ENCODE measurements at regions not wholly inside any gene's neighbourhood (a gene's known extent, or its start where the extent isn't known, plus 50 kb on each side); places are given as distances from the start of the nearest gene placed in this dataset.
A peak's percentile ranks its signal among the peaks of the same experiment; 100 is the strongest.

DNA sequence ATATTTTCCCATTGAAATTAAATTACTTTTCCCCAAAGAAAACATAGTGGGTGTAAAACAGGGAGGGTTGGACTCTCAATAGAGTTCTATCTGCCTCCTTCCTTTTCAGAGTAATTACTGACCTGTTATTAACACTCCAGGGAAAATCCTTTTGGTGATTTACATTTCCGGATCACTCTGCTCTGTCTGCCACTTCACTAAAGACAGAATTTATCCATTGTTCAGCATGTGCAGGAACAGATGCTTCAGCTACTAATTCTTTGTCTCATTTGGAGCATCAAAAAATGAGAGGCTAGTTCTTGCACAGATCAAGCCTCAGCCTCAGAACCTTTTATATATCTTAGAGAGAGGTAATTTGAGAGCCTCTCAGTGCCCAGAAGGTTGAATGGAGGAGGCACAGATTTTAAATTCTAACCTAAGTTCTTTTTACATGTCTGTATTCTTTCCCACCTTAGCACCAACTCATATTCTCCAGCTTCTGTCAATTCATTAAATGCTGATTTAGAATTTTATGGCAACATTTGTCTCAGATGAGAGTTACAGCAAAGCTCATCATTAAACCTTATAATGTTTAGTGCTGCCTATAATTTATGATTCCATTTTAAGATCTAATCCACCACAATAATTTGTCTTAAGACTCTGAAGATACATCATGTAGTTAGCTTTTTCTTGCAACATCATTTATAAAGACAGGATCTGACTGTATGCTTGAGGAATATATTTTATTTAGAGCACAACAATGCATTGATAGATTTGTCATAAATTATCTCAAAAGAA, 1494.4 kb downstream of the STIM2 start:
- DNase-seq = no peak

DNA sequence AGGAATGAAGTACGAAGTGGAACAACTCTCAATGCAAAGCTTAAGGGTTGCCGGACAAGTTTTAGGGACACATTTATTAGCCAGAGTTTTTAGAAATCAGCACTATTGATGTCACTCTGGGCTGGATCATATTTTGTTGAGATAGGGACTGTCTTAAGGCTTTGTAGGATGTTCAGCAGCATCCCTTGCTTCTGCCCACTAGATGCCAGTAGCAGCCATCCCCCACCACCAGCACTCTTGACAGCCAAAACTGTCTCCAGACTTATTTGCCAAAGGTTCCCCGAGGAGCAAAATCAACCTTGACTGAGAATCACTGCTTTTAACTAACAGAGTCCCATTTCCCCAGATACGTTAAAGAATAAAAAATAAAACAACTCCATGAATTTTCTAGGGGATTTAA, 1497.3 kb downstream of the STIM2 start:
- DNase-seq = peak; percentile 13

- DNase-seq = no peak
Measured at GRCh38 chr4:28358606-28359005, 1498.0 kb downstream of the STIM2 start.

DNA sequence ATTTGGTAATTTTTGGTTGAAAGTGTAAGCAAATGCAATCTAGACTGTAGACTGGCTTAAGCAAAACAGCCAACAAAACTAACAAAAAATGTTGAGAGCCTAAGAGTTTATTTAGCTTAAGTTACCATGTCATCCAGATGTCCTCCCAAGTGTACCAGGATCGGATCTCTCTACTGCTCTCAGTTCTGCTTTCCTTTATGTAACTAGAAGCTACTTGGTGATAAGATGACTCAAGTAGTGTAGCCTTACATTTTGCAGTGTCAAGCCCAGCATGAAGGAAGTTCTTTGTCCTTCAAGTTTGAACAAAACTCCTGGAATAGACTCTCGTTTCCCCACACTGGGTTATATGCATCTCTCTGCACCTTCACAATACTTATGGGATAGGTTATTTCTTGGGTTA, 1500.0 kb downstream of the STIM2 start:
- no peak for DNase-seq

GRCh38 chr4:28362169-28362568, 1501.5 kb downstream of the STIM2 start:
- no peak for DNase-seq

GRCh38 chr4:28369499-28369898, 1508.9 kb downstream of the STIM2 start:
- DNase-seq = peak; percentile 42

GRCh38 chr4:28373191-28373590, 1512.5 kb downstream of the STIM2 start:
- peak; percentile 7 for DNase-seq

GRCh38 chr4:28373601-28374000, 1513.0 kb downstream of the STIM2 start:
- peak; percentile 64 for DNase-seq

DNA sequence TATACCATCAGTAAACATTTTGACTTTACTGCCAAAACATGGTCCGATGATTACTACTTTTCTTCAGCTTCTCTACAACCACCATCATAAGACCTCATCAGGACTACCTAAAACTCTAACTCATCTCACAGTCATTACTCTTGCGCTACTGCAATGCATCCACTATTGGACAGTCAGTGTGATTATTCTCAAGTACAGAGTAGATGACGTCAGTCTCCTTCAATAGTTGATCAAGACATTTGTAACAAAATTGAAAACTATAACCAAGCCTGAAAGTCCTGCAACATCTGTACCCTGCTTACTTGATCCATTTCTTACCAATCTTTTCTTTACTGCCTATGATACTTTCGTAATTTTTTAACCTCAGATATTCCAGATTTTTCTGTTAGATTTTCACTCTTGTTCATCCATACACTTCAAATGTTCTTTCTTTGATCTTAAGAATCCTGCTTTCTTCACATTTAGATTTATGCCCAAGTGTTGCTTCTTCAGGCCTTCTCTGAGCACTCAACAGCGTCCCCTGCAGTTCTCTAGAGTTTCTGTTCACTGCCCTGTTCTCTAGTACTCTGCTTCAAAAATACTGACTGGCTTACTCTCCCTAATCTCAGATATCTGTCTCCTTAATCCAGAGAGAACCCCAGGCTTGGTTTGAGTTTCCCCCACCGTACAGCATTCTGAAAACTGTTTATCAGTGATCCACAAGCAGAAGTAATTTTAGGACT, 1517.6 kb downstream of the STIM2 start:
- DNase-seq = no peak

DNA sequence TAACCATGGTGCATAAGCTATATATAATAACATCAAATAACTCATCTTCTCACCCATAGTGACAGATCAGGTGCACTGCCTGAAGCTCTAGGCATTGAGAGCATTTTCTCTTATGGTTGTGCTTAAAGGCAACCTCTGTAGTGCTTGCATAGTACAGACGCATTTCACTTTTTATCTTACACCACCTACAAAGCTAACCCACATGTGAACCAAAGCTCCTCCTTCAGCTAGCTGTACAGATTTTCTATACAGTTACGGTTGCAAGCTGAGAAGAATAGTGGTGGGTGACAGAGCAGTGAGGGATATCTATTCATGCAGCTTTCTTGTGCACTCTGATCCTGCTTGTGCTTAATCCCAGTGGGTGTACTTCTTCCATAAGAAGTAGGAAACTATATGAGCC, 1525.2 kb downstream of the STIM2 start:
- no peak for DNase-seq

GRCh38 chr4:28386776-28387175, 1526.1 kb downstream of the STIM2 start:
- DNase-seq = no peak

DNA sequence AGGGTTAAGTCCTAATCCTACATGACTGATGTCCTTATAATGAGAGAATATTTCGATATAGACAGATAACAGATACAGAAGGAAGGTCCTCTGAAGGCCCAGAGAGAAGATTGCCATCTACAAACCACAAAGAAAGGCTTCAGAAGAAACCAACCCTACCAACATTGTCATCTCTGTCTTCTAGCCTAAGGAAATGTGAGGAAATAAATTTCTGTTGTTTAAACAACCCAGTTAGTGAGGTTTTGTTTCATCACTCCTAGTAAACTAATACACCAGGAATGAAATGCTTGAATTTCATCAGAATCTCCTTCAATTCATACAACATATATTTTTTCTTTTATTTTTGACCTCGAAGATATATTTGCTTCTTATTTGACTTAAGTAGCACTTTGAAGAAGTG, 1527.8 kb downstream of the STIM2 start:
- no peak for DNase-seq

DNA sequence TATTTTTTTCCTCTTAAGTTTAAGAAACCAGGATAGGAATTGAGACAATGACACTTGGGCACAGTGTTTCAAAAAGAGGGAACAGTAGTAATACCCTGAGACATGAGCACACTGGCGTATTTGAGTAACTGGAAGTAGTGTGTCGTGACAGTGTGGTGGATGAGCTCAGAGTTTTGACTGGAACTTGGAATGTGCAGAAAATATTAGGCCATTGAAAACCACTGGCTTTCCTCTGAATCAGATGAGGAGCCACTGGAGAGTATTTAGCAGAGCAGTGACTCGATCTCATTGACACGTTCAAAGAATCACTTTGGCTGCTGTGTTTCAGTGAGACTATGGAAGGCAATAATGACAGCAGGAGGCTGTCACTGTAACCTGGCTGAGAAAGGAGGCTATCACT, 1531.2 kb downstream of the STIM2 start:
- DNase-seq = peak; percentile 39

DNA sequence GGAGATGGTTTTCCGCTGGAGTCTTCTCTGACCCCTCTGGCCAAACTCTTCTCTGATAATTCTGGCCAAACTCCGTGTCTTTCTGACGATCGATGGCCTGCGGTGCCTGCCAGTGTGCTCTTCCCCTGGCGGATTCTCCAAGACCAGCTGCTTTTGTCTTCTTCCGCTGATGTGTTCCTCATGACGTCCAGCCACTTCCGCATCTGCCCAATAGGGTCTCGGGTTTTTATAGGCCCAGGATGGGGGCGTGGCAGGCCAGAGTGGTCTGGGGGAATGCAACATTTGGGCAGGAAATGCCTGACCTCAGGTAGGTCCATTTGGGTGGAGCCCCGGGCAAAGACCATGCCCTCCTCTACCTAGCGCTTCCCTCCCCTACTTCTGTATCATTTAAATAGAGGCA, 1542.1 kb downstream of the STIM2 start:
- no peak for DNase-seq

DNA sequence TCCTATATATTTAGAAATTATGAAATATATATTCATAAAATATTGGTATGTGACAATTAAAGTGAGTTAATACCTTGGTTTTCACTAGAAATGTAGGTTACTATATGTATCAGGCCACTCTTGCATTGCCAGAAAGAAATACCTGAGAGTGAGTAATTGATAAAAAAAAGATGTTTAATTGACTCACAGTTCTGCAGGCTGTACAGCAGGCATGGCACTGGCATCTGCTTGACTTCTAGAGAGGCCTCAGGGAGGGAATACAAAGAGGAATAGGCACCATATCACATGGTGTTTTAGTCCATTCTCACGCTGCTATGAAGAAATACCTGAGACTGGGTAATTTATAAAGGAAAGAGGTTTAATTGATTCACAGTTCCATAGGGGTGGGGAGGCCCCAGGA, 1560.6 kb downstream of the STIM2 start:
- DNase-seq = no peak

DNA sequence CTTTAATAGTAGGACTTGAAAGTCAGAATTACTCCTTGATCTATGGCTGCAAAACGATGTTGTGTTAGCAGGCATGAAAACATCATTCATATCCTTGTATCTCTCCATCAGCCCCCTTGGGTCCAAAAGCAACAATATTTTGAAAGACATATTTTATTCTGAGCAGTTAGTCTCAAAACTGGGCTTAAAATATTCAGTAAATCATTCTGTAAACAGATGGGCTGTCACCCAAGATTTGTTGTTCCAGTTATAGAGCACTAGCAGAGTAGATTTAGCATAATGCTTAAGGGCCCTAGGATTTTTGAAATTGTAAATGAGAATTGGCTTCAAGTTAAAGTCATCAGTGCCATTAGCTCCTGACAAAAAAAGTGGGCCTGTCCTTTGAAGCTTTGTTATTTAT, 1565.6 kb downstream of the STIM2 start:
- no peak for DNase-seq

DNA sequence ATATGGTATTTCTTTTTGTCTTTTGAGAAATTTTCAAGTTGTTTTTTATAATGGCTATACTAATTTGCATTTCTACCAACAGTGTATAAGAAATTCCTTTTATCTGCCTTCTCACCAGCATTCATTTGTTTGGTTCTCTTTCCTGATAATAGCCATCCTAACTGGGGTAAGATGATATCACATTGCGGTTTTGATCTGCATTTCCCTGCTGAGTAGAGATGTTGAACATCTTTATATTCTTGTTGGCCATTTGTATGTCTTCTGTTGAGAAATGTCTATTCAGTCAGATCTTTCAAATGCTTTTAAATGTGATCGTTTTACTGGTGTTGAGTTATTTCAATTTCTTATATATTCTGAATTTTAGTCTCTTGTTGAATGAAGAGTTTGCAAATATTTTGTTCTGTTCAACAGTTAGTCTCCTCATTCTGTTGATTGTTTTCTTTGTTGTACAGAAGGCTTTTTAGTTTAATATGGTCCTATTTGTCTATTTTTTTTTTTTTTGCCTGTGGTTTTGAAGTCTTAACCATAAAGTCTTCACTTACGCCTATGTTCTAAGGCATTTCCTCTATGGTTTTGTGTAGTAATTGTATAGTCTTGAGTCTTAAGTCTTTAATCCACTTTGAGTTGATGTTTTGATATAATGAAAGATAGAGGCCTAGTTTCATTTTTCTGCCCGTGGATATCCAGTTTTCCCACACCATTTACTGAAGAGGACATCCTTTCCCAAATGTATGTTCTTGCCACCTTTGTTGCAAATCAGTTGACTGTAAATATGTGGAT, 1566.9 kb downstream of the STIM2 start:
- DNase-seq = no peak

DNA sequence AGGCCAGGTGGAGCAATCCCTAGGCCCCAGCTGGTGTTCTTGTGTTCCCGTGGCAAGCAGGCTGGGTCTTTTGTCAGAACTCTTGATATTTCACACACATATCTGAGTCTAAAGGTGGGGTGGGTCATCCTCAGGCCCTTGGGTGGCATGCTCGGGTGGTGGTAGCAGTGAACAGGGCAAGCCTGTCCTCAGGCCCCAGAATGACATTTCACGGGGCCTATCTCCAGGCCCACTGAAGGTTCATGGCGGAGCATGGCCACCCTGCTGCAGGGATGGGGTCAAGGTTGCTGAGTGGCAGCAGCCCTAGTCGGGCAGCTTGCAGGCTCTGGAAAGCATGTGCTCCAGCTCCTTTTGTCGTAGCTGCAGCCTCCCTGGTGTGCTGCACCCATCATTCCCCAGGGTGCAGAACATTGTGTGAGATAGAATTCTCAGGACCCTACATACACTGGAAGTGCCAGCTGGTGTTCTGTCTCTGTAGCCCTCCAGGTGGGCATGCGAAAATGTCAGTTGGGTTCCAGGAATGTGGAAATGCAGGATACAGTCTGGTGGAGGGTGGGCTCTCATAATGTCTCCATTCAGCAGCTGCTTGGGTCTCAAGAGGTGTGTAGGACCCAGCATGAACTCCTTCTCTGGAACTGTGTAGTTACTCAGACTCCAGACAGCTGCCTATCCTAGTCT, 1571.8 kb downstream of the STIM2 start:
- no peak for DNase-seq

DNA sequence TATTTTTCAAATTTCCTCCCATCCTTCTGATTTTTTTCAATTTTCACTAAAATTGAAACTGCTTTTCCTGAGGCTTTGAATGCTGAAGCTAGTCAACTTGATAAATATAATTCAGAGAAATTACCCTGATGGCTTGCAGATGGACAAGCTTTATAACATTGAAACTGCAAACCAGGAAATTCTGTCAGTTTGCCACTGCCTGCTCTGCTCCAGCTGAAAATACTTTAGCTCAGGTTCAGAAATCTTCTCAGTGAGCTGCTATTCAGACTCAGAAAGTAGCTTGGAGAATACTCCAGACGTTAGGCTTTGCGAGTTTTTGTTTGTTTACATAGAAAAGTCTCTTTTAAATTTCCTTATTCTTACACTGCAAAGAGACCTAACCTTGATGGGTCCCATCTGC, 1574.7 kb downstream of the STIM2 start:
- peak; percentile 9 for DNase-seq

DNA sequence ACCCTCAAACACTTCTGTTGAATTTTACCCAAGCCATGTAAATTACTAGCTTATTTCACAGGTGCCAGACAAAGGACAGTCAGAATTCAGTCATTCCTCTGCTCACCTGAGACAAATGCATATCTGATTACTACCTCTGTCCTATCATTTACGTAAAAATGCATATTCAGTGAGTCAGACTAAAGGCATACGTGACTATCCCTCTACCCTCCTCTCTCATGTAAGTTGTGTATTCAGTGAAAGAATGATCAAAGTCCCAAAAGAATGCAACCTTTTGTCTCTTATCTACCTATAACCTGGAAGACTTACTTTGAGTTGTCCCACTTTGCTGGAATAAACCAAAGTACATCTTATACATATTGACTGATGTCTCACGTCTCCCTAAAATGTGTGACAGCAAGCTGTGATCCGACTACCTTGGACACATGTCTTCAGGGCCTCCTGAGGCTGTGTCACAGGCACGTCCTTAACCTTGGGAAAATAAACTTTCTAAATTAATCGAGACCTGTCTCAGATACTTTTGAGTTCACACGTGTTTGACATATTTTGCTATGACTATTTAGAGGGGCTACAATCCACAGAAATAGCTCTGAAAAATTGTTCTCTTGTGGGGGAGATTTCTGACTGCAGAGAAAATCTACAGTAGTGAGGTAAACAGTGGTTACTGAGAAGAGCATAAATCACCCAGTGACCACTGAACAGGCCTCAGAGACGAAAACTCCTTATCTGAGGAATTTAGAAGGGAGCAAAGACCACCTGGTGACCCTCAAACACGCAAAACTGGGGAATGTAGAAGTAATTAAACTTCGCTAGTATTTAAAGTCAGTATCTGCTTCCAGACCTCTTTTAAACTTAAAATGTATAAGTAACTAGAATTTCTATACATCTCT, 1575.8 kb downstream of the STIM2 start:
- no peak for DNase-seq

GRCh38 chr4:28443371-28443770, 1582.7 kb downstream of the STIM2 start:
- no peak for DNase-seq

GRCh38 chr4:28443801-28444412, 1583.3 kb downstream of the STIM2 start:
- no peak for DNase-seq
